GM23248 (cell line): ENCODE measurements at regions not wholly inside any gene's neighbourhood (a gene's known extent, or its start where the extent isn't known, plus 50 kb on each side); places are given as distances from the start of the nearest gene placed in this dataset.

ENCODE experiments used
- EZH2 ChIP-seq: fragments of 200-600 bp; sonication (generic); IDR thresholded peaks from 2 replicates; pipeline ENCODE4 v1.6.1; 2018; ENCODE audit warnings: antibody characterized with exemption, mild to moderate bottlenecking; ENCODE audit not compliant: insufficient read depth, poor library complexity, severe bottlenecking
- EZH2phosphoT487 ChIP-seq: fragments of 200-600 bp; sonication (generic); IDR thresholded peaks from 2 replicates; pipeline ENCODE4 v1.6.1; 2018; ENCODE audit warnings: antibody characterized with exemption, moderate library complexity, mild to moderate bottlenecking, low read depth; ENCODE audit not compliant: insufficient read depth

DNA sequence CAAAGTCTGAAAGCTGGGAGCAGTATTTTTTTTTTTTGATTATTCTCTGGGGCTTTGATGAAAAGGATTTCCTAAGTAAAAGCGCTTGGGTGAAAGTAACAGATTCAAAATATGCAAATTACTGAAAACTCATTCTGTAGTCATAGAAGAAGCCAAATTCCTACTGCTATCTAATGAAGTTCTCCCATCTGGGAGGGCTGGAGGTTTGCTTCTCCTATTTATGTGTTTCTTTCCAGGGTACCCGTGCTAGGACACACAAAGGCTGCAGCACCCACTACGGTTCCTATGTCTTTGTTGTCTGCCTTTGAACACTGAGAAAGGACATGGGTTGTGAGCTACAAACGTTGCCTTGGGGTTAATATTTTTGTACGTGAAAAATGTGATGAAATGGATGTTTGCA is 324.7 kb upstream of the KAZN start:
- TF ChIP-seq EZH2 (no peak), EZH2phosphoT487 (no peak)
